CD4-positive, alpha-beta T cell (primary cell): ENCODE measurements at regions not wholly inside any gene's neighbourhood (a gene's known extent, or its start where the extent isn't known, plus 50 kb on each side); places are given as distances from the start of the nearest gene placed in this dataset.

ENCODE experiments used
- ATAC-seq: fragments of 200-7000 bp; cut with Tn5 transposase; one replicate; pipeline ENCODE4 v1.10.0; 2022; ENCODE audit warnings: mild to moderate bottlenecking; ENCODE audit not compliant: poor library complexity
- CTCF ChIA-PET: fragments of 350-600 bp; sonication (Branson Sonifier 250); formaldehyde crosslinking; loops from one replicate; lab custom pipeline; 2021; ENCODE audit warnings: antibody characterized with exemption, inconsistent platforms; lab: Charles Lee
- POLR2A ChIA-PET: fragments of 350-600 bp; sonication (Branson Sonifier 250); formaldehyde crosslinking; loops from one replicate; lab custom pipeline; 2021; ENCODE audit warnings: antibody characterized with exemption, inconsistent platforms; lab: Charles Lee
- DNase-seq, 14 experiments: peaks; one replicate each; pipeline ENCODE4 v3.0.0-alpha.2; 2013 to 2020; ENCODE audit warnings: mixed read lengths in 2 of 14
- H3K27ac ChIP-seq, 2 donors: one replicate each; pipeline versions ENCODE4 v1.5.1 to v1.7.0; 2013; ENCODE audit warnings: low read length in 2 of 2, low read depth in 1 of 2, mild to moderate bottlenecking in 1 of 2
- H3K27me3 ChIP-seq, 2 experiments: 1 replicate in 1 of 2; 2 replicates in 1 of 2; pipeline versions ENCODE4 v1.6.1 to v1.7.0; 2013; ENCODE audit warnings: low read length in 2 of 2, control low read depth in 1 of 2, mild to moderate bottlenecking in 1 of 2, moderate library complexity in 1 of 2; ENCODE audit not compliant: insufficient read depth in 2 of 2, control insufficient read depth in 1 of 2
- H3K36me3 ChIP-seq: one replicate; pipeline ENCODE4 v1.6.1; 2013; ENCODE audit warnings: low read length, control low read depth; ENCODE audit not compliant: insufficient read depth
- H3K4me1 ChIP-seq: one replicate; pipeline ENCODE4 v1.6.1; 2013; ENCODE audit warnings: low read length, control low read depth; ENCODE audit not compliant: insufficient read depth
- H3K4me3 ChIP-seq: one replicate; pipeline ENCODE4 v1.5.1; 2013; ENCODE audit warnings: mild to moderate bottlenecking, low read length, moderate library complexity
- H3K9me3 ChIP-seq, 2 experiments: 1 replicate in 1 of 2; 2 replicates in 1 of 2; pipeline versions ENCODE4 v1.6.1 to v1.7.0; 2013; ENCODE audit warnings: low read length in 2 of 2, mild to moderate bottlenecking in 2 of 2, control low read depth in 1 of 2, moderate library complexity in 1 of 2; ENCODE audit not compliant: control insufficient read depth in 1 of 2, insufficient read depth in 1 of 2
- H3K27ac Mint-ChIP-seq: one replicate; pipeline ENCODE4 v1.8.0; 2020; ENCODE audit warnings: mixed read lengths
- H3K27me3 Mint-ChIP-seq: one replicate; pipeline ENCODE4 v1.8.0; 2021; ENCODE audit warnings: mixed read lengths
- H3K36me3 Mint-ChIP-seq: one replicate; pipeline ENCODE4 v1.8.0; 2021; ENCODE audit warnings: low read depth, mixed read lengths
- H3K4me1 Mint-ChIP-seq: one replicate; pipeline ENCODE4 v1.8.0; 2021; ENCODE audit warnings: low read depth, mixed read lengths
- H3K4me3 Mint-ChIP-seq: one replicate; pipeline ENCODE4 v1.8.0; 2020; ENCODE audit warnings: mild to moderate bottlenecking, mixed read lengths
- H3K9me3 Mint-ChIP-seq: one replicate; pipeline ENCODE4 v1.8.0; 2020; ENCODE audit warnings: mixed read lengths
- intact Hi-C, 2 experiments: fragments of 100-400 bp; cut with DNase I in 1 of 2; cut with micrococcal nuclease in 1 of 2; formaldehyde crosslinking; loops; one replicate each; pipeline versions ENCODE4 v1.15.1 to v1.9.0; 2023 to 2025; cut with DNase I, micrococcal nuclease
- TF ChIP-seq, protein P1 (sequence below): fragments of 200-600 bp; IDR thresholded peaks from one replicate; pipeline ENCODE4 v1.8.0; 2022; ENCODE audit warnings: antibody characterized with exemption, mild to moderate bottlenecking

DNA sequence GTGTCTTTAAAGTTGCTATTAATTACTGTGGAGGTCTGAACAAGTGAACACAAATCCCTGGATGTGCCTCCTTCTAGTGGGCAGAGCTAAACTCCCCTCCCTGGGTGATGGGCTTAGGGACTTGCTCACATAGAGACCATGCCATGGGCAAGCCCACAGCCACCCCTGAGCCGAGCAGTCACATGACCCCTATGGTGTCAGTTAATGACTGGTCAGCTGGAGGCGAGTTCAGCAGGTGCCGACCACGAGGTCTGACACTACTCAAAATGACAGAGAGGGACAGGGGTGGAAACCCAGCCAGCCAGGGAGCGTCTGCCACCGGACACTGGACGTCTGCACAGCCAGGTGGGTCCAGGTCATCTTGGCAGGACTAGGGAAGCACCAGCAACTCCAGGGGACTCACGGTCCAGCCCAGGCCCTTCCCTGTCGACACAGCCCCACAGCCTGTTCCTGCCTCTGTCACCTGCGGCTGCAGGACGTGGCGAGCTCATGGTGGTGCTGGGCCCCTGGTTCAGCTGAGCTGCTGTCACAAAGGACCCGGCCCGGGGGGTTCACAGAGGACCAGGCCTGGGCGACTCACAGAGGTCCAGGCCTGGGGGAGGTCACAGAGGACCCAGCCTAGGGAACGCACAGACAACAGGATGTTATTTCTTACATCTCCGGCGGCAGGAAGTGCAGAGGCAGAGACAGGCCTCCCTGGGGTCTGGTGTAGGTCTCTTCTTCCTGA, 135.0 kb downstream of the BRD1 start:
- TF ChIP-seq, protein P1, sequence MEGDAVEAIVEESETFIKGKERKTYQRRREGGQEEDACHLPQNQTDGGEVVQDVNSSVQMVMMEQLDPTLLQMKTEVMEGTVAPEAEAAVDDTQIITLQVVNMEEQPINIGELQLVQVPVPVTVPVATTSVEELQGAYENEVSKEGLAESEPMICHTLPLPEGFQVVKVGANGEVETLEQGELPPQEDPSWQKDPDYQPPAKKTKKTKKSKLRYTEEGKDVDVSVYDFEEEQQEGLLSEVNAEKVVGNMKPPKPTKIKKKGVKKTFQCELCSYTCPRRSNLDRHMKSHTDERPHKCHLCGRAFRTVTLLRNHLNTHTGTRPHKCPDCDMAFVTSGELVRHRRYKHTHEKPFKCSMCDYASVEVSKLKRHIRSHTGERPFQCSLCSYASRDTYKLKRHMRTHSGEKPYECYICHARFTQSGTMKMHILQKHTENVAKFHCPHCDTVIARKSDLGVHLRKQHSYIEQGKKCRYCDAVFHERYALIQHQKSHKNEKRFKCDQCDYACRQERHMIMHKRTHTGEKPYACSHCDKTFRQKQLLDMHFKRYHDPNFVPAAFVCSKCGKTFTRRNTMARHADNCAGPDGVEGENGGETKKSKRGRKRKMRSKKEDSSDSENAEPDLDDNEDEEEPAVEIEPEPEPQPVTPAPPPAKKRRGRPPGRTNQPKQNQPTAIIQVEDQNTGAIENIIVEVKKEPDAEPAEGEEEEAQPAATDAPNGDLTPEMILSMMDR, result no peak
- CTCF ChIA-PET, result no interaction called here
- Histone ChIP-seq H3K27ac (no peak overlapping the region), H3K4me3 (no peak overlapping the region), H3K4me1 (peaks cover 17% of the 10 kb centered on the region), H3K9me3 (peaks cover 6 to 19% of the 10 kb centered on the region in 2 experiments), H3K36me3 (no peaks in the 10 kb centered on the region), H3K27me3 (no peaks in the 10 kb centered on the region)
- Mint-ChIP-seq H3K27me3 (peaks cover 5% of the 10 kb centered on the region), H3K4me3 (no peak overlapping the region), H3K4me1 (no peaks in the 10 kb centered on the region), H3K36me3 (no peaks in the 10 kb centered on the region), H3K27ac (no peak overlapping the region), H3K9me3 (peaks cover 2% of the 10 kb centered on the region)
- POLR2A ChIA-PET, result no interaction called here
- DNase-seq, result peak in 1 of 14 experiments; percentile 23
- intact Hi-C loops, result no loop called here
- no peak for ATAC-seq

DNA sequence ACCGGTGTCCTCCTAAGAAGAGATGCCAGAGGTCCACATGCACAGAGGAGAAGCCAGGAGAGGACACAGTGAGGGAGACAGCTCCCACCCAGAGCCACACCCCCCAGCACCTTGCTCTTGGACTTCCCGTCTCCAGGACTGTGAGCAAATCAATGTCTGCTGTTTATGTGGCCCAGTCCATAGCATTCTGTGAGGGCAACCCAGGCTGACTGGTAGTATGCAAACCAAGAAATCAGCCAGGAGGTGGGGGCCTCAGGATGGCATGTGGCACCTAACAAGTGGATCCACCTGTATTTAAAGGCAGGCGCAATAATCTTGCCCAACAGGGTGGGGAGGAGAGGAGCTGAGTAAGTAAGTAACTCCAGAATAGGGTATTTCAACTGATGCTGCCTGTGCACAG, 136.4 kb downstream of the BRD1 start:
- TF ChIP-seq, protein P1, result no peak
- CTCF ChIA-PET, result no interaction called here
- Histone ChIP-seq H3K27ac (no peak overlapping the region), H3K36me3 (no peaks in the 10 kb centered on the region), H3K27me3 (no peaks in the 10 kb centered on the region), H3K4me1 (peaks cover 17% of the 10 kb centered on the region), H3K4me3 (no peak overlapping the region), H3K9me3 (peaks cover 0 to 14% of the 10 kb centered on the region in 2 experiments)
- no peak overlapping the region for H3K4me3 Mint-ChIP-seq
- POLR2A ChIA-PET, result no interaction called here
- no peaks in the 10 kb centered on the region for H3K4me1 Mint-ChIP-seq
- DNase-seq (no peak), ATAC-seq (no peak)
- intact Hi-C loops, result no loop called here
- H3K36me3 Mint-ChIP-seq, result no peaks in the 10 kb centered on the region
- H3K27ac Mint-ChIP-seq, result no peak overlapping the region
- no peaks in the 10 kb centered on the region for H3K9me3 Mint-ChIP-seq
- H3K27me3 Mint-ChIP-seq, result peaks cover 5% of the 10 kb centered on the region

DNA sequence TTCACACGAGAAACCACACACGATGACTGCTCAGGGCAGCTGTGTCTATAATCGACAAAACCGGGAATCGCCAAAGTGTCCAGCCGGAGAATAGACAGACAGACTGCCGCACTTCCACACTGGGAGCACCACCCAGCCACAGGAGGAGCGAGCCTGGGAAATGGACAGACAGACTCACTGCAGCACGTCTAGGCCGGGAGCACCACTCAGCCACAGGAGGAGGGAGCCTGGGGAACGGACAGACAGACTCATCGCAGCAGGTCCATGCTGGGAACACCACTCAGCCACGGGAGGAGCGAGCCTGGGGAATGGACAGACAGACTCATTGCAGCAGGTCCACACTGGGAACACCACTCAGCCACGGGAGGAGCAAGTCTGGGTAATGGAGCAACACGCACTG, 137.2 kb downstream of the BRD1 start:
- H3K9me3 Mint-ChIP-seq, result no peaks in the 10 kb centered on the region
- ChIA-PET POLR2A (no interaction called here), CTCF (no interaction called here)
- H3K4me3 ChIP-seq, result no peak overlapping the region
- TF ChIP-seq, protein P1, result no peak
- H3K27ac Mint-ChIP-seq, result no peak overlapping the region
- ATAC-seq (no peak), DNase-seq (no peak)
- H3K4me1 ChIP-seq, result peaks cover 17% of the 10 kb centered on the region
- H3K4me3 Mint-ChIP-seq, result no peak overlapping the region
- H3K9me3 ChIP-seq, result peaks cover 0 to 14% of the 10 kb centered on the region in 2 experiments
- H3K27ac ChIP-seq, result no peak overlapping the region
- intact Hi-C loops, result no loop called here
- H3K36me3 Mint-ChIP-seq, result no peaks in the 10 kb centered on the region
- no peaks in the 10 kb centered on the region for H3K36me3 ChIP-seq
- peaks cover 5% of the 10 kb centered on the region for H3K27me3 Mint-ChIP-seq
- H3K27me3 ChIP-seq, result no peaks in the 10 kb centered on the region
- no peaks in the 10 kb centered on the region for H3K4me1 Mint-ChIP-seq
